OCI-LY3 (cell line): ENCODE measurements at regions not wholly inside any gene's neighbourhood (a gene's known extent, or its start where the extent isn't known, plus 50 kb on each side); places are given as distances from the start of the nearest gene placed in this dataset.

Experiments
- H2AFZ ChIP-seq: fragments of 200-600, 300-600 bp; shearing (Covaris generic); 2 replicates; pipeline ENCODE4 v1.6.0; 2014; ENCODE audit warnings: antibody characterized with exemption, low read depth, low read length
- H3K27ac ChIP-seq: fragments of 200-600, 300-600 bp; sonication (generic); 2 replicates; pipeline ENCODE4 v1.5.1; 2014; ENCODE audit warnings: mild to moderate bottlenecking, low read length, moderate library complexity, mixed read lengths
- H3K27me3 ChIP-seq: fragments of 200-600, 300-600 bp; sonication (generic); 2 replicates; pipeline ENCODE4 v1.6.1; 2014; ENCODE audit warnings: low read depth, low read length, mixed read lengths
- H3K36me3 ChIP-seq: fragments of 200-600, 300-600 bp; sonication (generic); replicated peaks from 2 replicates; pipeline ENCODE3; 2014; ENCODE audit warnings: low read depth, low read length, mixed read lengths
- H3K4me1 ChIP-seq: fragments of 300-600, 200-600 bp; sonication (generic); 2 replicates; pipeline ENCODE4 v1.6.1; 2014; ENCODE audit warnings: low read length, mixed read lengths
- H3K4me2 ChIP-seq: fragments of 200-600, 300-600 bp; sonication (generic); 2 replicates; pipeline ENCODE4 v1.6.1; 2014; ENCODE audit warnings: low read length, mixed read lengths
- H3K4me3 ChIP-seq: fragments of 300-600, 200-600 bp; sonication (generic); 2 replicates; pipeline ENCODE4 v1.5.1; 2014; ENCODE audit warnings: antibody characterized with exemption, mild to moderate bottlenecking, low read length, moderate library complexity
- H3K79me2 ChIP-seq: fragments of 300-600, 200-600 bp; shearing (Covaris generic); 2 replicates; pipeline ENCODE4 v1.6.1; 2014; ENCODE audit warnings: mild to moderate bottlenecking, low read length, mixed read lengths
- H3K9ac ChIP-seq: fragments of 300-600, 200-600 bp; shearing (Covaris generic); 2 replicates; pipeline ENCODE4 v1.6.0; 2014; ENCODE audit warnings: mild to moderate bottlenecking, low read length, moderate library complexity
- H3K9me3 ChIP-seq: fragments of 200-600, 300-600 bp; shearing (Covaris generic); 2 replicates; pipeline ENCODE4 v1.6.1; 2014; ENCODE audit warnings: low read length, mixed read lengths; ENCODE audit not compliant: insufficient read depth
- H4K20me1 ChIP-seq: fragments of 200-600, 300-600 bp; sonication (generic); 2 replicates; pipeline ENCODE4 v1.6.1; 2016; ENCODE audit warnings: low read length, mixed read lengths; ENCODE audit not compliant: insufficient read depth
- EZH2phosphoT487 ChIP-seq: fragments of 200-600 bp; shearing (Covaris generic); IDR thresholded peaks from 2 replicates; pipeline ENCODE4 v1.6.1; 2018; ENCODE audit warnings: antibody characterized with exemption, mixed run types, low read depth
- TF ChIP-seq, protein P1 (sequence below): fragments of 200-600, 300-600 bp; sonication (generic); IDR thresholded peaks from 2 replicates; pipeline ENCODE4 v1.5.1; 2014; ENCODE audit warnings: antibody characterized with exemption, low read length, low read depth

- Histone ChIP-seq H3K27ac (no peak overlapping the region), H3K4me2 (no peak overlapping the region), H3K27me3 (no peaks in the 10 kb centered on the region), H2AFZ (no peak overlapping the region), H3K9ac (no peak overlapping the region), H3K4me1 (no peaks in the 10 kb centered on the region), H3K4me3 (no peak overlapping the region), H3K36me3 (no peaks in the 10 kb centered on the region), H4K20me1 (no peaks in the 10 kb centered on the region), H3K9me3 (no peaks in the 10 kb centered on the region), H3K79me2 (no peaks in the 10 kb centered on the region)
- TF ChIP-seq EZH2phosphoT487 = no peak
- TF ChIP-seq, protein P1, sequence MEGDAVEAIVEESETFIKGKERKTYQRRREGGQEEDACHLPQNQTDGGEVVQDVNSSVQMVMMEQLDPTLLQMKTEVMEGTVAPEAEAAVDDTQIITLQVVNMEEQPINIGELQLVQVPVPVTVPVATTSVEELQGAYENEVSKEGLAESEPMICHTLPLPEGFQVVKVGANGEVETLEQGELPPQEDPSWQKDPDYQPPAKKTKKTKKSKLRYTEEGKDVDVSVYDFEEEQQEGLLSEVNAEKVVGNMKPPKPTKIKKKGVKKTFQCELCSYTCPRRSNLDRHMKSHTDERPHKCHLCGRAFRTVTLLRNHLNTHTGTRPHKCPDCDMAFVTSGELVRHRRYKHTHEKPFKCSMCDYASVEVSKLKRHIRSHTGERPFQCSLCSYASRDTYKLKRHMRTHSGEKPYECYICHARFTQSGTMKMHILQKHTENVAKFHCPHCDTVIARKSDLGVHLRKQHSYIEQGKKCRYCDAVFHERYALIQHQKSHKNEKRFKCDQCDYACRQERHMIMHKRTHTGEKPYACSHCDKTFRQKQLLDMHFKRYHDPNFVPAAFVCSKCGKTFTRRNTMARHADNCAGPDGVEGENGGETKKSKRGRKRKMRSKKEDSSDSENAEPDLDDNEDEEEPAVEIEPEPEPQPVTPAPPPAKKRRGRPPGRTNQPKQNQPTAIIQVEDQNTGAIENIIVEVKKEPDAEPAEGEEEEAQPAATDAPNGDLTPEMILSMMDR = no peak
Measured at GRCh38 chr7:15874774-15875173, 188.3 kb upstream of the MEOX2 start.

GRCh38 chr7:15870347-15870746 is 183.9 kb upstream of the MEOX2 start:
- H2AFZ ChIP-seq = no peak overlapping the region
- H3K9me3 ChIP-seq = no peaks in the 10 kb centered on the region
- H3K4me3 ChIP-seq = no peak overlapping the region
- no peaks in the 10 kb centered on the region for H3K79me2 ChIP-seq
- H3K27me3 ChIP-seq = no peaks in the 10 kb centered on the region
- no peak for TF ChIP-seq EZH2phosphoT487
- TF ChIP-seq, protein P1 = no peak
- no peak overlapping the region for H3K4me2 ChIP-seq
- H3K36me3 ChIP-seq = no peaks in the 10 kb centered on the region
- H3K9ac ChIP-seq = no peak overlapping the region
- H3K4me1 ChIP-seq = no peaks in the 10 kb centered on the region
- no peak overlapping the region for H3K27ac ChIP-seq
- no peaks in the 10 kb centered on the region for H4K20me1 ChIP-seq

DNA sequence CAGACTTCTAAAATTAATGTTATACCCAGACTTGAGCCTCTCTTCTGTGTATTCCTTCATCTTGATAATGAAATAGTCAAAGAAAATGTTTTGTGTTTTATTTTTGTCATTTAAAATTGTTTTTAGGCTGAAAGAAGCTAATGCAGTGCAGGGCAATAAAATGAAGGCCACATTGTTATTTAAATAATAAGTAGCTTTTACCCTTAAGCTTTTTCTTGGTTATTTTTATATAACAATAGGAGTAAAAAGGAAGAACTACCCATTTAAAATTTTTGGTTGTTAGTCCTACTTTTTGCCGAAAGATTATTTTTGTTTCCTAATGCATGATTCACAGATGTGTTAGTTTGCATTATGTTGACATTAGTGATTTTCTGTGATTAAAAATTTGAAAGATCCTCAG is 181.0 kb upstream of the MEOX2 start:
- TF ChIP-seq EZH2phosphoT487 = no peak
- TF ChIP-seq, protein P1 = no peak
- Histone ChIP-seq H3K27me3 (no peaks in the 10 kb centered on the region), H3K4me1 (no peaks in the 10 kb centered on the region), H3K4me3 (no peak overlapping the region), H3K9ac (no peak overlapping the region), H2AFZ (no peak overlapping the region), H3K9me3 (no peaks in the 10 kb centered on the region), H3K36me3 (no peaks in the 10 kb centered on the region), H4K20me1 (no peaks in the 10 kb centered on the region), H3K79me2 (no peaks in the 10 kb centered on the region), H3K27ac (no peak overlapping the region), H3K4me2 (no peak overlapping the region)

- Histone ChIP-seq H3K4me1 (peaks cover 5% of the 10 kb centered on the region), H3K27ac (no peak overlapping the region), H3K9ac (no peak overlapping the region), H3K27me3 (no peaks in the 10 kb centered on the region), H2AFZ (no peak overlapping the region), H3K79me2 (no peaks in the 10 kb centered on the region), H4K20me1 (no peaks in the 10 kb centered on the region), H3K36me3 (no peaks in the 10 kb centered on the region), H3K9me3 (no peaks in the 10 kb centered on the region), H3K4me2 (no peak overlapping the region), H3K4me3 (no peak overlapping the region)
- no peak for TF ChIP-seq EZH2phosphoT487
- TF ChIP-seq, protein P1 = no peak
Measured at GRCh38 chr7:15866753-15867152, 180.3 kb upstream of the MEOX2 start.
